HG03103 (cell line): ENCODE measurements at regions not wholly inside any gene's neighbourhood (a gene's known extent, or its start where the extent isn't known, plus 50 kb on each side); places are given as distances from the start of the nearest gene placed in this dataset.
A peak's percentile ranks its signal among the peaks of the same experiment; 100 is the strongest.
"Not testable (repeated sequence)": the region's sequence is repeated elsewhere in the genome, so short reads cannot be mapped to it uniquely, and the experiment has no call there.

Experiments used
- ATAC-seq: cut with Tn5 transposase; IDR thresholded peaks from one replicate; pipeline ENCODE4 v1.9.1; 2021; ENCODE audit warnings: low read depth; ENCODE audit not compliant: unreplicated experiment

- no peak for ATAC-seq
Measured at GRCh38 chr6:167208819-167209576, 51.2 kb upstream of the GPR31 start.

- no peak for ATAC-seq
Measured at GRCh38 chr6:167209577-167209975, 51.8 kb upstream of the GPR31 start.

GRCh38 chr6:167210375-167211294 lies 52.9 kb upstream of the GPR31 start:
- ATAC-seq = no peak

GRCh38 chr6:167211295-167211648 lies 53.5 kb upstream of the GPR31 start:
- ATAC-seq = no peak

- ATAC-seq = no peak
Measured at GRCh38 chr6:167211881-167212712, 54.3 kb upstream of the GPR31 start.

- peak; percentile 82 for ATAC-seq
Measured at GRCh38 chr6:167212713-167213005, 54.9 kb upstream of the GPR31 start.

- no peak for ATAC-seq
Measured at GRCh38 chr6:167214206-167214605, 56.4 kb upstream of the GPR31 start.

GRCh38 chr6:167215429-167216250 lies 57.9 kb upstream of the GPR31 start:
- not testable (repeated sequence) for ATAC-seq

- not testable (repeated sequence) for ATAC-seq
Measured at GRCh38 chr6:167216390-167217050, 58.7 kb upstream of the GPR31 start.

- ATAC-seq = not testable (repeated sequence)
Measured at GRCh38 chr6:167217073-167217472, 59.3 kb upstream of the GPR31 start.

GRCh38 chr6:167217951-167218759 lies 60.4 kb upstream of the GPR31 start:
- not testable (repeated sequence) for ATAC-seq

- not testable (repeated sequence) for ATAC-seq
Measured at GRCh38 chr6:167219079-167219478, 61.3 kb upstream of the GPR31 start.

- ATAC-seq = no peak
Measured at GRCh38 chr6:167219967-167220512, 62.3 kb upstream of the GPR31 start.

- ATAC-seq = no peak
Measured at GRCh38 chr6:167221400-167222201, 63.8 kb upstream of the GPR31 start.

GRCh38 chr6:167225566-167226382 lies 65.3 kb upstream of the UNC93A start:
- ATAC-seq = not testable (repeated sequence)

- ATAC-seq = no peak
Measured at GRCh38 chr6:167226383-167226685, 64.8 kb upstream of the UNC93A start.

GRCh38 chr6:167226791-167227190 lies 64.3 kb upstream of the UNC93A start:
- ATAC-seq = no peak
